ENCODE measurements at regions not wholly inside any gene's neighbourhood (a gene's known extent, or its start where the extent isn't known, plus 50 kb on each side); places are given as distances from the start of the nearest gene placed in this dataset.

- no peak for TF ChIP-seq POLR2A (IDR thresholded peaks at IDR 0.05)
- no peak for TF ChIP-seq POLR2AphosphoS5 (IDR thresholded peaks at IDR 0.05)
- TF ChIP-seq EP300 (IDR thresholded peaks at IDR 0.05) = no peak
- TF ChIP-seq, protein P1, sequence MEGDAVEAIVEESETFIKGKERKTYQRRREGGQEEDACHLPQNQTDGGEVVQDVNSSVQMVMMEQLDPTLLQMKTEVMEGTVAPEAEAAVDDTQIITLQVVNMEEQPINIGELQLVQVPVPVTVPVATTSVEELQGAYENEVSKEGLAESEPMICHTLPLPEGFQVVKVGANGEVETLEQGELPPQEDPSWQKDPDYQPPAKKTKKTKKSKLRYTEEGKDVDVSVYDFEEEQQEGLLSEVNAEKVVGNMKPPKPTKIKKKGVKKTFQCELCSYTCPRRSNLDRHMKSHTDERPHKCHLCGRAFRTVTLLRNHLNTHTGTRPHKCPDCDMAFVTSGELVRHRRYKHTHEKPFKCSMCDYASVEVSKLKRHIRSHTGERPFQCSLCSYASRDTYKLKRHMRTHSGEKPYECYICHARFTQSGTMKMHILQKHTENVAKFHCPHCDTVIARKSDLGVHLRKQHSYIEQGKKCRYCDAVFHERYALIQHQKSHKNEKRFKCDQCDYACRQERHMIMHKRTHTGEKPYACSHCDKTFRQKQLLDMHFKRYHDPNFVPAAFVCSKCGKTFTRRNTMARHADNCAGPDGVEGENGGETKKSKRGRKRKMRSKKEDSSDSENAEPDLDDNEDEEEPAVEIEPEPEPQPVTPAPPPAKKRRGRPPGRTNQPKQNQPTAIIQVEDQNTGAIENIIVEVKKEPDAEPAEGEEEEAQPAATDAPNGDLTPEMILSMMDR (IDR thresholded peaks at IDR 0.05) = no peak
- H3K27ac ChIP-seq = no peak overlapping the region
- no peaks in the 10 kb centered on the region for H3K36me3 ChIP-seq
- no peaks in the 10 kb centered on the region for H3K9me3 ChIP-seq
- intact Hi-C loops (cut with DNase I) = no loop called here
- 59 to 68% methylated on average over 2 of the region's 2 CpGs for WGBS, 2 donors
- no peaks in the 10 kb centered on the region for H3K4me1 ChIP-seq
- no peaks in the 10 kb centered on the region for H3K27me3 ChIP-seq
- no peak for DNase-seq
- H3K4me3 ChIP-seq = no peak overlapping the region
Observed at GRCh38 chr5:88488561-88488960, 219.9 kb upstream of the TMEM161B start.

GRCh38 chr5:88488130-88488529 is 219.5 kb upstream of the TMEM161B start:
- Histone ChIP-seq H3K4me3 (no peak overlapping the region), H3K9me3 (no peaks in the 10 kb centered on the region), H3K4me1 (no peaks in the 10 kb centered on the region), H3K27ac (no peak overlapping the region), H3K27me3 (no peaks in the 10 kb centered on the region), H3K36me3 (no peaks in the 10 kb centered on the region)
- intact Hi-C loops (cut with DNase I) = no loop called here
- 74 to 85% methylated on average over 2 of the region's 2 CpGs for WGBS, 2 donors
- TF ChIP-seq POLR2AphosphoS5 (IDR thresholded peaks at IDR 0.05) (no peak), POLR2A (IDR thresholded peaks at IDR 0.05) (no peak), EP300 (IDR thresholded peaks at IDR 0.05) (no peak)
- TF ChIP-seq, protein P1 (IDR thresholded peaks at IDR 0.05) = no peak
- no peak for DNase-seq

- Histone ChIP-seq H3K4me1 (no peaks in the 10 kb centered on the region), H3K36me3 (no peaks in the 10 kb centered on the region), H3K27me3 (no peaks in the 10 kb centered on the region), H3K9me3 (no peaks in the 10 kb centered on the region), H3K4me3 (no peak overlapping the region), H3K27ac (no peak overlapping the region)
- WGBS, 2 donors = 90 to 94% methylated on average over 4 of the region's 4 CpGs
- no peak for DNase-seq
- intact Hi-C loops (cut with DNase I) = no loop called here
- no peak for TF ChIP-seq POLR2AphosphoS5 (IDR thresholded peaks at IDR 0.05)
- no peak for TF ChIP-seq EP300 (IDR thresholded peaks at IDR 0.05)
- TF ChIP-seq, protein P1 (IDR thresholded peaks at IDR 0.05) = no peak
- TF ChIP-seq POLR2A (IDR thresholded peaks at IDR 0.05) = no peak
Observed at GRCh38 chr5:88487066-88487465, 218.4 kb upstream of the TMEM161B start.

DNA sequence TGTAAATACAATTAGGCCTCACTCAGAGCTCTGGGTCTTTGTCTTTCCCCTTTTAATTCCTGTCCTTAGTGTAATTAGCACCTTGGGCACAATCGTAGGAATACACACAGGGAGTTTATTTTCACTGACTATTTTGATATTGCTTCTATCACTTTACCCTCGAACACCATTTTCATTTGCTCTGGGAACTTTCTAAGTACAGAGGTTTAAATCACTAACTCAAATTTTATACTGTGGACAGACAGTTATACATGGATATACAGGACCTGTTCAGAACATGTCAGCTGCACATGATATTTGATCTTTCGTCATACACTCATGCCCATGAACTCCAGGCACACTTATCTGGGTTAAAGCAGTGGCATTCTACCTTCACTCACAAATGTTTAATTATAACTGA is 217.8 kb upstream of the TMEM161B start:
- H3K4me1 ChIP-seq = no peaks in the 10 kb centered on the region
- WGBS, 2 donors = 59 to 64% methylated on average over 3 of the region's 3 CpGs
- TF ChIP-seq POLR2A (IDR thresholded peaks at IDR 0.05) = no peak
- no peak for TF ChIP-seq EP300 (IDR thresholded peaks at IDR 0.05)
- TF ChIP-seq POLR2AphosphoS5 (IDR thresholded peaks at IDR 0.05) = no peak
- TF ChIP-seq, protein P1 (IDR thresholded peaks at IDR 0.05) = no peak
- H3K27ac ChIP-seq = no peak overlapping the region
- H3K27me3 ChIP-seq = no peaks in the 10 kb centered on the region
- DNase-seq = no peak
- intact Hi-C loops (cut with DNase I) = no loop called here
- no peaks in the 10 kb centered on the region for H3K9me3 ChIP-seq
- no peaks in the 10 kb centered on the region for H3K36me3 ChIP-seq
- no peak overlapping the region for H3K4me3 ChIP-seq

GRCh38 chr5:88485531-88485930 is 216.9 kb upstream of the TMEM161B start:
- no peak overlapping the region for H3K27ac ChIP-seq
- no peaks in the 10 kb centered on the region for H3K36me3 ChIP-seq
- no peaks in the 10 kb centered on the region for H3K4me1 ChIP-seq
- no peak overlapping the region for H3K4me3 ChIP-seq
- intact Hi-C loops (cut with DNase I) = no loop called here
- TF ChIP-seq POLR2A (IDR thresholded peaks at IDR 0.05) (no peak), POLR2AphosphoS5 (IDR thresholded peaks at IDR 0.05) (no peak), EP300 (IDR thresholded peaks at IDR 0.05) (no peak)
- TF ChIP-seq, protein P1 (IDR thresholded peaks at IDR 0.05) = no peak
- H3K9me3 ChIP-seq = no peaks in the 10 kb centered on the region
- no peak for DNase-seq
- no peaks in the 10 kb centered on the region for H3K27me3 ChIP-seq
- WGBS, 2 donors = 52 to 76% methylated on average over 1 of the region's 1 CpG

All from sigmoid colon (tissue), 6 donors.